HL-60 (cell line): ENCODE measurements at regions not wholly inside any gene's neighbourhood (a gene's known extent, or its start where the extent isn't known, plus 50 kb on each side); places are given as distances from the start of the nearest gene placed in this dataset.

ENCODE experiments used
- DNase-seq, 2 experiments: peaks; one replicate each; pipeline ENCODE4 v3.0.0-alpha.2; 2010 to 2020; ENCODE audit warnings: low read depth in 1 of 2, low spot score in 1 of 2
- H3K27ac ChIP-seq: fragments of 250-450 bp; sonication (Bioruptor Pico); replicated peaks from 2 replicates; pipeline ENCODE4 v1.5.1; 2020; ENCODE audit warnings: mild to moderate bottlenecking, moderate library complexity
- H3K27me3 ChIP-seq: fragments of 250-450 bp; sonication (Bioruptor Pico); 2 replicates; pipeline ENCODE4 v1.5.1; 2021; ENCODE audit warnings: mild to moderate bottlenecking, moderate library complexity; ENCODE audit not compliant: insufficient read depth, poor library complexity, severe bottlenecking
- H3K4me3 ChIP-seq: replicated peaks from 2 replicates; pipeline ENCODE4 v1.5.1; 2011; ENCODE audit warnings: mild to moderate bottlenecking, control low read depth, low read length; ENCODE audit not compliant: insufficient read depth
- GABPA ChIP-seq: IDR thresholded peaks from 2 replicates; pipeline ENCODE4 v1.6.1; 2012; ENCODE audit warnings: low read depth
- POLR2AphosphoS5 ChIP-seq: IDR thresholded peaks from 2 replicates; pipeline ENCODE4 v1.6.1; 2012; ENCODE audit warnings: low read depth
- SPI1 ChIP-seq: IDR thresholded peaks from 2 replicates; pipeline ENCODE4 v1.6.1; 2012; ENCODE audit warnings: low read depth, mild to moderate bottlenecking, borderline replicate concordance
- TF ChIP-seq, protein P1 (sequence below): IDR thresholded peaks from one replicate; pipeline ENCODE4 v1.5.1; 2011; ENCODE audit warnings: low read length, control low read depth, inconsistent platforms; ENCODE audit not compliant: insufficient read depth
- TF ChIP-seq, protein P2 (sequence below): IDR thresholded peaks from 2 replicates; pipeline ENCODE4 v1.6.1; 2012; ENCODE audit warnings: low read depth; ENCODE audit not compliant: insufficient replicate concordance

DNA sequence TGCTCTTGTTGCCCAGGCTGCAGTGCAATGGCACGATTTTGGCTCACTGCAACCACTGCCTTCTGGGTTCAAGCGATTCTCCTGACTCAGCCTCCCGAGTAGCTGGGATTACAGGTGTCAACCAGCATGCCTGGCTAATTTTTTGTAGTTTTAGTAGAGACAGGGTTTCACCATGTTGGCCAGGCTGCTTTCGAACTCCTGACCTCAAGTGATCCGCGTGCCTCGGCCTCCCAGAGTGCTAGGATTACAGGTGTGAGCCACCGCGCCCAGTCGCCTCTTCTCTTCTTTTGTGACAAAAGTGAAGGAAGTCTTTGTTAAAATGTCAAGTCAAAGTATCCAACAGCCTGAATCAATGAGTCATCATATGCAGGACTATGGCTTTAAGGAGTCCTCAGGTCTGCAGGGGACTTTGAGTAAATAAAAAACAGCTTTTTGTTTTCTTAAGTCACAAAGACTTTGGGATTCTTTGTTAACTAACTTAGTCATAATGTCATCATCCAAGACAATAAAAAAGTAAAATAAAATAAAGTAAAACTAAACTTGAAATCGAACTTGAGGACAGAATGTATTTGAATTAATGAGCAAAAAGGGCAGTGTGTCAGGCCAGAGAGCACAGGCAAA is 1153.2 kb downstream of the SUCLG1 start:
- H3K27me3 ChIP-seq, result no peaks in the 10 kb centered on the region
- TF ChIP-seq SPI1 (no peak), GABPA (no peak)
- TF ChIP-seq, protein P1, sequence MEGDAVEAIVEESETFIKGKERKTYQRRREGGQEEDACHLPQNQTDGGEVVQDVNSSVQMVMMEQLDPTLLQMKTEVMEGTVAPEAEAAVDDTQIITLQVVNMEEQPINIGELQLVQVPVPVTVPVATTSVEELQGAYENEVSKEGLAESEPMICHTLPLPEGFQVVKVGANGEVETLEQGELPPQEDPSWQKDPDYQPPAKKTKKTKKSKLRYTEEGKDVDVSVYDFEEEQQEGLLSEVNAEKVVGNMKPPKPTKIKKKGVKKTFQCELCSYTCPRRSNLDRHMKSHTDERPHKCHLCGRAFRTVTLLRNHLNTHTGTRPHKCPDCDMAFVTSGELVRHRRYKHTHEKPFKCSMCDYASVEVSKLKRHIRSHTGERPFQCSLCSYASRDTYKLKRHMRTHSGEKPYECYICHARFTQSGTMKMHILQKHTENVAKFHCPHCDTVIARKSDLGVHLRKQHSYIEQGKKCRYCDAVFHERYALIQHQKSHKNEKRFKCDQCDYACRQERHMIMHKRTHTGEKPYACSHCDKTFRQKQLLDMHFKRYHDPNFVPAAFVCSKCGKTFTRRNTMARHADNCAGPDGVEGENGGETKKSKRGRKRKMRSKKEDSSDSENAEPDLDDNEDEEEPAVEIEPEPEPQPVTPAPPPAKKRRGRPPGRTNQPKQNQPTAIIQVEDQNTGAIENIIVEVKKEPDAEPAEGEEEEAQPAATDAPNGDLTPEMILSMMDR, result no peak
- TF ChIP-seq, protein P2, sequence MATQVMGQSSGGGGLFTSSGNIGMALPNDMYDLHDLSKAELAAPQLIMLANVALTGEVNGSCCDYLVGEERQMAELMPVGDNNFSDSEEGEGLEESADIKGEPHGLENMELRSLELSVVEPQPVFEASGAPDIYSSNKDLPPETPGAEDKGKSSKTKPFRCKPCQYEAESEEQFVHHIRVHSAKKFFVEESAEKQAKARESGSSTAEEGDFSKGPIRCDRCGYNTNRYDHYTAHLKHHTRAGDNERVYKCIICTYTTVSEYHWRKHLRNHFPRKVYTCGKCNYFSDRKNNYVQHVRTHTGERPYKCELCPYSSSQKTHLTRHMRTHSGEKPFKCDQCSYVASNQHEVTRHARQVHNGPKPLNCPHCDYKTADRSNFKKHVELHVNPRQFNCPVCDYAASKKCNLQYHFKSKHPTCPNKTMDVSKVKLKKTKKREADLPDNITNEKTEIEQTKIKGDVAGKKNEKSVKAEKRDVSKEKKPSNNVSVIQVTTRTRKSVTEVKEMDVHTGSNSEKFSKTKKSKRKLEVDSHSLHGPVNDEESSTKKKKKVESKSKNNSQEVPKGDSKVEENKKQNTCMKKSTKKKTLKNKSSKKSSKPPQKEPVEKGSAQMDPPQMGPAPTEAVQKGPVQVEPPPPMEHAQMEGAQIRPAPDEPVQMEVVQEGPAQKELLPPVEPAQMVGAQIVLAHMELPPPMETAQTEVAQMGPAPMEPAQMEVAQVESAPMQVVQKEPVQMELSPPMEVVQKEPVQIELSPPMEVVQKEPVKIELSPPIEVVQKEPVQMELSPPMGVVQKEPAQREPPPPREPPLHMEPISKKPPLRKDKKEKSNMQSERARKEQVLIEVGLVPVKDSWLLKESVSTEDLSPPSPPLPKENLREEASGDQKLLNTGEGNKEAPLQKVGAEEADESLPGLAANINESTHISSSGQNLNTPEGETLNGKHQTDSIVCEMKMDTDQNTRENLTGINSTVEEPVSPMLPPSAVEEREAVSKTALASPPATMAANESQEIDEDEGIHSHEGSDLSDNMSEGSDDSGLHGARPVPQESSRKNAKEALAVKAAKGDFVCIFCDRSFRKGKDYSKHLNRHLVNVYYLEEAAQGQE, result no peak
- H3K4me3 ChIP-seq, result no peak overlapping the region
- no peak overlapping the region for H3K27ac ChIP-seq
- no peak for DNase-seq

DNA sequence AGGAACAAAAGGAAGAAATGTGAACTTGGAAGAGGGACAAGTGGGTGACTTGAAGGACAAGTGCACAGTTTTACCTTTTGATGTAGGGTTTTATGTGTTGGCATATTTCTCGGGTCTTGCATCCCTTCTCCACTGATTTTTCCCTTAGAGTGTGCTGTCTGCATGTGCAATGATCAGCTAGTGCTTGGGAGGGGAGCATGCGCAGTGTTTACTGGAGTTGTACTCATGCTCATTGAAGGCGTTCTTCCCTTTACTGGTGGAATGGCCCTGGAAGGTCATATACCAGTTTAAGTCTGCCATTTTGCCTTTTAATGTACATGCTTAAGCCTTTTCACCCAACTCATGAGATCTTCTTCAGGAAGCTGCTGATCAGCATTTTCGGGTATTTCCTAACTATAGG is 1168.0 kb downstream of the SUCLG1 start:
- DNase-seq, result no peak
- H3K27ac ChIP-seq, result no peak overlapping the region
- TF ChIP-seq, protein P2, result no peak
- TF ChIP-seq SPI1, result no peak
- TF ChIP-seq POLR2AphosphoS5, result no peak
- TF ChIP-seq, protein P1, result no peak
- no peak for TF ChIP-seq GABPA
- no peak overlapping the region for H3K4me3 ChIP-seq
- no peaks in the 10 kb centered on the region for H3K27me3 ChIP-seq

DNA sequence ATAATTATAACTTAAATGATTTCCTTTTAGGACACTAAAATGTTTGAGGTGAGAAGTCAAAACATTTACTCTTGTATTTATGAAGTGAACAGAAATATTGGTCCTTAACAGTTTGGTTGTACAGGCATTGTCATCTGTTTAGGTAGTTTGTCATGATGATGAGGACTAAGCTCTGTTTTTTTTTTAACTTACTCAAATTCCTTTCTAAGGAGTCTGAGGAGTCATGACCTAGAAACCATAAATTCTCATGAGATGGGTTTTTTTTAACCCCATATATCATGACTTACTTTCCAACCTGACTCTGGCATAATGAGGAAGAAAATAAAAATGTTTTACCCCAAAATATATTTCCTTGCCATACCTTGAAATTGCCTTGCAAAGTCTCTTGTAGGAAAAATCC is 1176.2 kb downstream of the SUCLG1 start:
- no peaks in the 10 kb centered on the region for H3K27me3 ChIP-seq
- TF ChIP-seq, protein P2, result no peak
- TF ChIP-seq, protein P1, result no peak
- TF ChIP-seq GABPA, result no peak
- no peak for TF ChIP-seq SPI1
- TF ChIP-seq POLR2AphosphoS5, result no peak

More for the DNA sequence above, 1176.2 kb downstream of the SUCLG1 start:
- no peak for DNase-seq
- Histone ChIP-seq H3K4me3 (no peak overlapping the region), H3K27ac (no peak overlapping the region)
